Caco-2 (cell line): ENCODE measurements at regions not wholly inside any gene's neighbourhood (a gene's known extent, or its start where the extent isn't known, plus 50 kb on each side); places are given as distances from the start of the nearest gene placed in this dataset.

Experiments
- BruUV-seq: library from RNA; stranded (reverse); fragments of 400-500 nt; replicated peaks from 2 replicates; lab custom pipeline; 2021; lab: Mats Ljungman, UMichigan
- CTCF ChIA-PET: fragments of 300-600 bp; sonication (Branson Sonifier 250); formaldehyde crosslinking; loops from one replicate; lab custom pipeline; 2022; ENCODE audit warnings: antibody characterized with exemption; lab: Charles Lee
- POLR2A ChIA-PET: fragments of 300-600 bp; sonication (Branson Sonifier 250); formaldehyde crosslinking; loops from one replicate; lab custom pipeline; 2022; ENCODE audit warnings: antibody characterized with exemption; lab: Charles Lee
- DNase-seq, 2 experiments: peaks; one replicate each; pipeline versions ENCODE4 v3.0.0 to v3.0.0-alpha.2; 2020 to 2022
- H3K27me3 ChIP-seq: replicated peaks from 2 replicates; pipeline ENCODE4 v1.6.0; 2011; ENCODE audit warnings: low read length; ENCODE audit not compliant: control insufficient read depth, insufficient read depth
- H3K36me3 ChIP-seq: 2 replicates; pipeline ENCODE4 v1.5.1; 2011; ENCODE audit warnings: low read length; ENCODE audit not compliant: control insufficient read depth, insufficient read depth
- H3K4me1 ChIP-seq: fragments of 250-450 bp; sonication (Bioruptor Pico); 2 replicates; pipeline ENCODE4 v1.5.1; 2020; ENCODE audit warnings: mild to moderate bottlenecking
- H3K4me3 ChIP-seq: 2 replicates; pipeline ENCODE4 v1.5.1; 2011; ENCODE audit warnings: low read depth, mild to moderate bottlenecking, control low read depth, low read length
- H3K9me3 ChIP-seq: fragments of 250-450 bp; sonication (Bioruptor Pico); 2 replicates; pipeline ENCODE4 v1.5.1; 2020; ENCODE audit warnings: mild to moderate bottlenecking, moderate library complexity
- H3K27ac Mint-ChIP-seq: one replicate; pipeline ENCODE4 v1.8.0; 2022; ENCODE audit warnings: mixed read lengths; ENCODE audit not compliant: unreplicated experiment
- H3K27me3 Mint-ChIP-seq: one replicate; pipeline ENCODE4 v1.8.0; 2022; ENCODE audit warnings: mixed read lengths; ENCODE audit not compliant: insufficient read depth, unreplicated experiment
- H3K36me3 Mint-ChIP-seq: one replicate; pipeline ENCODE4 v1.8.0; 2022; ENCODE audit warnings: mild to moderate bottlenecking, mixed read lengths; ENCODE audit not compliant: insufficient read depth, unreplicated experiment
- H3K4me1 Mint-ChIP-seq: one replicate; pipeline ENCODE4 v1.8.0; 2022; ENCODE audit warnings: low read depth, mixed read lengths; ENCODE audit not compliant: unreplicated experiment
- H3K4me3 Mint-ChIP-seq: one replicate; pipeline ENCODE4 v1.8.0; 2022; ENCODE audit warnings: mild to moderate bottlenecking, moderate library complexity, mixed read lengths; ENCODE audit not compliant: unreplicated experiment
- H3K9me3 Mint-ChIP-seq: one replicate; pipeline ENCODE4 v1.8.0; 2022; ENCODE audit warnings: mixed read lengths; ENCODE audit not compliant: unreplicated experiment
- CTCF ChIP-seq, 2 experiments: fragments of 200-600 bp in 1 of 2; IDR thresholded peaks; 1 replicate in 1 of 2; 2 replicates in 1 of 2; pipeline versions ENCODE4 v1.5.1 to v1.8.0; 2011 to 2022; ENCODE audit warnings: antibody characterized with exemption in 1 of 2, control low read depth in 1 of 2, inconsistent platforms in 1 of 2, low read depth in 1 of 2, low read length in 1 of 2, mild to moderate bottlenecking in 1 of 2, moderate library complexity in 1 of 2; ENCODE audit not compliant: insufficient read depth in 1 of 2, severe bottlenecking in 1 of 2, unreplicated experiment in 1 of 2
- intact Hi-C: fragments of 100-400 bp; cut with micrococcal nuclease; formaldehyde crosslinking; loops from one replicate; pipeline ENCODE4 v1.10.0; 2022; ENCODE audit not compliant: unreplicated experiment

DNA sequence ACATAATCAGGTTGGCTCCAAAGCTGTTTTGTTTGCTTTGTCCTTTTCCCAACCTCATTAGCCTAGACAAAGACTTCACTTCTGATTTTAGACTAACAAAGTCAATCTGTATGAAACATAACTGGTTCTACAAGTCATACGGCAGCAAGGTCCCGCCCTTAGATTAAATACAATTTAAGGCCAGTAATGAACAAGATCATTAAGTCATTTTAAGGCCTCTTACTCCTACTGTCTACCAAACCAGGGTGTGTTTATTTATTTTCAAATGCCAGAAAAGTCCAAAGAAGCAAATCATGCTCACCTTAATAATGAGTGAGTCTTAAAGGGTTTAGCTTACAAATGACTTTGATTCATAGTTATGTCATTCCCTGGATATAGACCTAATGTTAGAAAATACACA is 148.4 kb upstream of the ACVR2A start:
- no peaks in the 10 kb centered on the region for H3K36me3 ChIP-seq
- no peak overlapping the region for H3K4me3 Mint-ChIP-seq
- H3K4me3 ChIP-seq: no peak overlapping the region
- CTCF ChIA-PET: no interaction called here
- H3K9me3 ChIP-seq: no peaks in the 10 kb centered on the region
- no peak for TF ChIP-seq CTCF (IDR thresholded peaks at IDR 0.05; ENCODE audit: insufficient read depth in 1 of 2, low read depth in 1 of 2, low read length in 1 of 2, severe bottlenecking in 1 of 2, unreplicated experiment in 1 of 2)
- no peaks in the 10 kb centered on the region for H3K9me3 Mint-ChIP-seq
- H3K36me3 Mint-ChIP-seq: no peaks in the 10 kb centered on the region
- peaks cover 14% of the 10 kb centered on the region for H3K4me1 Mint-ChIP-seq
- intact Hi-C loops: no loop called here
- H3K27me3 ChIP-seq: no peaks in the 10 kb centered on the region
- no TSS peak for BruUV-seq
- H3K27ac Mint-ChIP-seq: no peak overlapping the region
- no peaks in the 10 kb centered on the region for H3K27me3 Mint-ChIP-seq
- no peak for DNase-seq
- peaks cover 21% of the 10 kb centered on the region for H3K4me1 ChIP-seq
- POLR2A ChIA-PET: no interaction called here

- 0 out of 2 replicates have a peak, but pooled peaks cover 4% of the 10 kb centered on the region for H3K9me3 ChIP-seq
- H3K9me3 Mint-ChIP-seq: no peaks in the 10 kb centered on the region
- no peak for TF ChIP-seq CTCF (IDR thresholded peaks at IDR 0.05; ENCODE audit: insufficient read depth in 1 of 2, low read depth in 1 of 2, low read length in 1 of 2, severe bottlenecking in 1 of 2, unreplicated experiment in 1 of 2)
- no peaks in the 10 kb centered on the region for H3K27me3 Mint-ChIP-seq
- intact Hi-C loops: no loop called here
- no peaks in the 10 kb centered on the region for H3K36me3 ChIP-seq
- peaks cover 8% of the 10 kb centered on the region for H3K4me1 Mint-ChIP-seq
- ChIA-PET CTCF (no interaction called here), POLR2A (no interaction called here)
- no peak overlapping the region for H3K4me3 Mint-ChIP-seq
- H3K4me3 ChIP-seq: no peak overlapping the region
- DNase-seq: no peak
- no TSS peak for BruUV-seq
- H3K4me1 ChIP-seq: peaks cover 18% of the 10 kb centered on the region
- H3K27ac Mint-ChIP-seq: no peak overlapping the region
- no peaks in the 10 kb centered on the region; the same call in 1 of the 2 replicates for H3K27me3 ChIP-seq
- no peaks in the 10 kb centered on the region for H3K36me3 Mint-ChIP-seq
These were observed 155.5 kb upstream of the ACVR2A start for GRCh38 chr2:147689220-147689909.

GRCh38 chr2:147688242-147688641 is 156.6 kb upstream of the ACVR2A start:
- POLR2A ChIA-PET: no interaction called here
- no peak overlapping the region for H3K4me3 Mint-ChIP-seq

More at GRCh38 chr2:147688242-147688641, 156.6 kb upstream of the ACVR2A start:
- Histone ChIP-seq H3K4me1 (peaks cover 14% of the 10 kb centered on the region), H3K9me3 (0 out of 2 replicates have a peak, but pooled peaks cover 4% of the 10 kb centered on the region), H3K27me3 (no peaks in the 10 kb centered on the region; the same call in 1 of the 2 replicates), H3K4me3 (no peak overlapping the region), H3K36me3 (no peaks in the 10 kb centered on the region)
- Mint-ChIP-seq H3K9me3 (no peaks in the 10 kb centered on the region), H3K4me1 (peaks cover 8% of the 10 kb centered on the region), H3K27ac (no peak overlapping the region), H3K27me3 (no peaks in the 10 kb centered on the region), H3K36me3 (no peaks in the 10 kb centered on the region)
- CTCF ChIA-PET: no interaction called here
- no peak for TF ChIP-seq CTCF (IDR thresholded peaks at IDR 0.05; ENCODE audit: insufficient read depth in 1 of 2, low read depth in 1 of 2, low read length in 1 of 2, severe bottlenecking in 1 of 2, unreplicated experiment in 1 of 2)
- BruUV-seq: no TSS peak
- no peak for DNase-seq
- intact Hi-C loops: no loop called here
